ENCODE measurements at regions not wholly inside any gene's neighbourhood (a gene's known extent, or its start where the extent isn't known, plus 50 kb on each side); places are given as distances from the start of the nearest gene placed in this dataset.

- Histone ChIP-seq H3K9me3 (no peaks in the 10 kb centered on the region), H3K27me3 (replicated peaks in 1 of 7) (no peaks in the 10 kb centered on the region), H3K36me3 (peaks cover 0 to 6% (median 0%) of the 10 kb centered on the region in 6 donors), H3K27ac (no peak overlapping the region), H3K4me3 (no peak overlapping the region), H3K4me1 (peaks cover 0 to 9% (median 2%) of the 10 kb centered on the region in 6 donors)
- no peak for DNase-seq
- intact Hi-C loops (cut with DNase I; ENCODE audit: low total_unique reads), result no loop called here
- TF ChIP-seq POLR2A (IDR thresholded peaks at IDR 0.05) (no peak), POLR2AphosphoS5 (IDR thresholded peaks at IDR 0.05) (no peak)
- TF ChIP-seq, protein P1, sequence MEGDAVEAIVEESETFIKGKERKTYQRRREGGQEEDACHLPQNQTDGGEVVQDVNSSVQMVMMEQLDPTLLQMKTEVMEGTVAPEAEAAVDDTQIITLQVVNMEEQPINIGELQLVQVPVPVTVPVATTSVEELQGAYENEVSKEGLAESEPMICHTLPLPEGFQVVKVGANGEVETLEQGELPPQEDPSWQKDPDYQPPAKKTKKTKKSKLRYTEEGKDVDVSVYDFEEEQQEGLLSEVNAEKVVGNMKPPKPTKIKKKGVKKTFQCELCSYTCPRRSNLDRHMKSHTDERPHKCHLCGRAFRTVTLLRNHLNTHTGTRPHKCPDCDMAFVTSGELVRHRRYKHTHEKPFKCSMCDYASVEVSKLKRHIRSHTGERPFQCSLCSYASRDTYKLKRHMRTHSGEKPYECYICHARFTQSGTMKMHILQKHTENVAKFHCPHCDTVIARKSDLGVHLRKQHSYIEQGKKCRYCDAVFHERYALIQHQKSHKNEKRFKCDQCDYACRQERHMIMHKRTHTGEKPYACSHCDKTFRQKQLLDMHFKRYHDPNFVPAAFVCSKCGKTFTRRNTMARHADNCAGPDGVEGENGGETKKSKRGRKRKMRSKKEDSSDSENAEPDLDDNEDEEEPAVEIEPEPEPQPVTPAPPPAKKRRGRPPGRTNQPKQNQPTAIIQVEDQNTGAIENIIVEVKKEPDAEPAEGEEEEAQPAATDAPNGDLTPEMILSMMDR (IDR thresholded peaks at IDR 0.05 in 8 of 11, conservative IDR thresholded peaks at IDR 0.05 in 3 of 11), result no peak
- WGBS, 5 donors, result 80 to 98% (median 87%) methylated on average over 4 of the region's 4 CpGs
Measured at GRCh38 chr10:94238006-94238617, 124.6 kb downstream of the NOC3L start.

GRCh38 chr10:94239696-94240095, 123.0 kb downstream of the NOC3L start:
- Histone ChIP-seq H3K4me1 (peaks cover 0 to 9% (median 2%) of the 10 kb centered on the region in 6 donors), H3K36me3 (peaks cover 0 to 6% (median 0%) of the 10 kb centered on the region in 6 donors), H3K27me3 (replicated peaks in 1 of 7) (no peaks in the 10 kb centered on the region), H3K9me3 (no peaks in the 10 kb centered on the region), H3K4me3 (no peak overlapping the region), H3K27ac (no peak overlapping the region)
- intact Hi-C loops (cut with DNase I; ENCODE audit: low total_unique reads), result no loop called here
- WGBS, 5 donors, result 81 to 86% (median 82%) methylated on average over 6 of the region's 6 CpGs
- DNase-seq, result no peak
- TF ChIP-seq POLR2A (IDR thresholded peaks at IDR 0.05) (no peak), POLR2AphosphoS5 (IDR thresholded peaks at IDR 0.05) (no peak)
- TF ChIP-seq, protein P1 (IDR thresholded peaks at IDR 0.05 in 8 of 11, conservative IDR thresholded peaks at IDR 0.05 in 3 of 11), result no peak

DNA sequence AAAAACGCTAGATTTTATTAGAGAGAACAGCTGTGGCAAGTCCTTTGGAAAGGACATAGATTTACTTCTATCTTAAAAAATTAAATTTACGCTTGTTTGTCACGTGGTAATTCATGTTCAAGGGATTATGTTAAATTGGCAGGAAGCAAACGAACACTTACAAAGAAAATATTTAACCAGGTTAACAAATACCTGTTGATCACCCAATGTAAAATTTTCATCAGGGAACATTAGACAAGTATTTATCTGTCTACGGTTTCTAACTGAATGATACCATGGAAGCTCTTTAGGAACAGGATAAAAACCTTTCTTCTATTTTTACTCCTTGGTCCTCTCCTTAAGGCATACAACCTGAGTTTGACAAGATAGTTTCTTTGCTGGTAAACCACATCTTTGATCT, 122.2 kb downstream of the NOC3L start:
- Histone ChIP-seq H3K4me3 (no peak overlapping the region), H3K4me1 (peaks cover 0 to 9% (median 2%) of the 10 kb centered on the region in 6 donors), H3K27me3 (replicated peaks in 1 of 7) (no peaks in the 10 kb centered on the region), H3K36me3 (peaks cover 0 to 6% (median 0%) of the 10 kb centered on the region in 6 donors), H3K9me3 (no peaks in the 10 kb centered on the region), H3K27ac (no peak overlapping the region)
- intact Hi-C loops (cut with DNase I; ENCODE audit: low total_unique reads), result no loop called here
- DNase-seq, result no peak
- WGBS, 5 donors, result 82 to 88% (median 87%) methylated on average over 5 of the region's 5 CpGs
- TF ChIP-seq, protein P1 (IDR thresholded peaks at IDR 0.05 in 8 of 11, conservative IDR thresholded peaks at IDR 0.05 in 3 of 11), result no peak
- TF ChIP-seq POLR2AphosphoS5 (IDR thresholded peaks at IDR 0.05) (no peak), POLR2A (IDR thresholded peaks at IDR 0.05) (no peak)

DNA sequence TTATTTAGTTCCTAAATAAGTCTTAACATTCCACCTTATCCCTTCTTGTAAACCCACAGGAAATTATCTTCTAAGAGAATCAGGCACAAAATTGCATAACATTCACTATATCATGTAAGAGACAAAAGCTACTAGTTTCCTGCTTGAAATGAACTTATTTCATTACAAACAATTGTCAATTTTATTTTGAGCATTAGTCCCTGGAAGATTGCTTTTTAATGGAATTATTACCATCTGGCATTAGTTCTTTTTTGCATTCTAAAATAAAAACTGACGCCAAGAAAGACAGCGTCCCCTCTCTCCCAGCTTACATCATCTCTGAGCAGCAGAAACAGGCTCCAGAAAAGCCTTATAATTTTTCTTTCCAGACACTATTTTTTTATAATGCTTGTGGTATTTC, 121.8 kb downstream of the NOC3L start:
- Histone ChIP-seq H3K27ac (no peak overlapping the region), H3K36me3 (peaks cover 0 to 7% (median 0%) of the 10 kb centered on the region in 6 donors), H3K9me3 (no peaks in the 10 kb centered on the region), H3K4me3 (no peak overlapping the region), H3K27me3 (replicated peaks in 1 of 7) (no peaks in the 10 kb centered on the region), H3K4me1 (peaks cover 0 to 9% (median 2%) of the 10 kb centered on the region in 6 donors)
- no peak for TF ChIP-seq POLR2A (IDR thresholded peaks at IDR 0.05)
- no peak for TF ChIP-seq POLR2AphosphoS5 (IDR thresholded peaks at IDR 0.05)
- TF ChIP-seq, protein P1 (IDR thresholded peaks at IDR 0.05 in 8 of 11, conservative IDR thresholded peaks at IDR 0.05 in 3 of 11), result no peak
- no peak for DNase-seq
- WGBS, 5 donors, result 75 to 86% (median 80%) methylated on average over 2 of the region's 2 CpGs
- intact Hi-C loops (cut with DNase I; ENCODE audit: low total_unique reads), result no loop called here
